AG10803 (cell line): ENCODE measurements at regions not wholly inside any gene's neighbourhood (a gene's known extent, or its start where the extent isn't known, plus 50 kb on each side); places are given as distances from the start of the nearest gene placed in this dataset.

ENCODE experiments used
- DNase-seq: peaks from one replicate; pipeline ENCODE4 v3.0.0; 2010; ENCODE audit warnings: low read depth
- H3K4me3 ChIP-seq: 2 replicates; pipeline ENCODE4 v1.5.1; 2011; ENCODE audit warnings: mild to moderate bottlenecking, low read length, control low read depth
- TF ChIP-seq, protein P1 (sequence below): conservative IDR thresholded peaks from 2 replicates; pipeline ENCODE4 v1.5.1; 2011; ENCODE audit warnings: mild to moderate bottlenecking, low read length, control low read depth, inconsistent platforms

DNA sequence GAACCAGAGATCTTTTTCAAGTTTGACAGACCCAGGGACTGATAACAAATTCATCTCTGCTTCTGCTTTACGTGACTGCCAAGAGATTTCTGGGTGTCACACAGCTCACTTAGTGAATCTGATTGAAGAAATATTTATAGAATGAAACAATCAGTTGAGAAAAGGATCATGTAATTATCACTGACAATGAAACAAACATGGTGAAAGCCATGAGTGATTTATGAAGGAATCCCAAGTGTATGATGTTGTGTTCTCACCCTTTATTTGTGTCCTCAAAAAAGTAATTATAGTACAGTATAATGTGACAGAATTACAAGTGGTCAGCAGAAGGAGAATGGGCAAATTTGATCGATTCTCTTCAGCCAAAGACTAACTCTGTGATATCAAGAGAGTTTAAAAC lies 177.3 kb downstream of the BMP4 start:
- no peak overlapping the region for H3K4me3 ChIP-seq
- TF ChIP-seq, protein P1, sequence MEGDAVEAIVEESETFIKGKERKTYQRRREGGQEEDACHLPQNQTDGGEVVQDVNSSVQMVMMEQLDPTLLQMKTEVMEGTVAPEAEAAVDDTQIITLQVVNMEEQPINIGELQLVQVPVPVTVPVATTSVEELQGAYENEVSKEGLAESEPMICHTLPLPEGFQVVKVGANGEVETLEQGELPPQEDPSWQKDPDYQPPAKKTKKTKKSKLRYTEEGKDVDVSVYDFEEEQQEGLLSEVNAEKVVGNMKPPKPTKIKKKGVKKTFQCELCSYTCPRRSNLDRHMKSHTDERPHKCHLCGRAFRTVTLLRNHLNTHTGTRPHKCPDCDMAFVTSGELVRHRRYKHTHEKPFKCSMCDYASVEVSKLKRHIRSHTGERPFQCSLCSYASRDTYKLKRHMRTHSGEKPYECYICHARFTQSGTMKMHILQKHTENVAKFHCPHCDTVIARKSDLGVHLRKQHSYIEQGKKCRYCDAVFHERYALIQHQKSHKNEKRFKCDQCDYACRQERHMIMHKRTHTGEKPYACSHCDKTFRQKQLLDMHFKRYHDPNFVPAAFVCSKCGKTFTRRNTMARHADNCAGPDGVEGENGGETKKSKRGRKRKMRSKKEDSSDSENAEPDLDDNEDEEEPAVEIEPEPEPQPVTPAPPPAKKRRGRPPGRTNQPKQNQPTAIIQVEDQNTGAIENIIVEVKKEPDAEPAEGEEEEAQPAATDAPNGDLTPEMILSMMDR: no peak
- no peak for DNase-seq

DNA sequence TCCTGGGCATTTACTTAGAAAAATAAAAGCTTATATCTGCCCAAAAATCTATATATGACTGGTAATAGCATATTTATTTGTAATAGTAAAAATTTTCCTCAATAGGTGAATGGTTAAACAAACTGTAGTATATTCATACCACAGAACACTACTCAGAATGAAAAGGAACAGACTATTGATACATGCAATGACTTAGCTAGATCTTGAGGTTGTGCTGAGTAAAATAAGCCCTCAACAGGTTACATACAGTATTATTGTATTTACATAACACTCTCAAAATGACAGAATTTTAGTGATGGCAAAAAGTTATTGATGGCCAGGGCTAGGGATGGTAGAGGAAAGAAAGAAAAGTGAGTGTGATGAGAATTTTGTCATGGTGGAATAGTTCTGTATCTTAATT lies 178.4 kb downstream of the BMP4 start:
- TF ChIP-seq, protein P1: no peak
- no peak for DNase-seq
- no peak overlapping the region for H3K4me3 ChIP-seq

DNA sequence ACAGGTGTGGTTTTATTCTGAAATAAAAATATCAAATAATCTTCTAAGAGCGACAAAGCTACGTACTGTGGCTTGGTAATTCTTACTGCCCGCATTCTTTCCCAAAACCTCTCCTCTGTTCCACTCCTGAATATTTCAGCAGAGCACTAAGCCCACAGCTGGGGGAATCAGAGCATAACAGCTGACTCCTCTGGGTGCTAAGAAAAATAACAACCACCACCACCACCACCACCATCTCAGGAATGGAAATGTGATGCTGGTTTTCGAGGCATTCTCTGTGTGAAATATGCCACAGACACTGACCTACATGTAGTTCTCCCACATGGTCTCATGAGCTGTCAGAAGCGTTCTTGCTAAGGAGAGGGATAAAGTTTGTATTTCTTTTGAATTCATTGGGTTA lies 183.7 kb downstream of the BMP4 start:
- TF ChIP-seq, protein P1: no peak
- H3K4me3 ChIP-seq: no peak overlapping the region
- DNase-seq: no peak

DNA sequence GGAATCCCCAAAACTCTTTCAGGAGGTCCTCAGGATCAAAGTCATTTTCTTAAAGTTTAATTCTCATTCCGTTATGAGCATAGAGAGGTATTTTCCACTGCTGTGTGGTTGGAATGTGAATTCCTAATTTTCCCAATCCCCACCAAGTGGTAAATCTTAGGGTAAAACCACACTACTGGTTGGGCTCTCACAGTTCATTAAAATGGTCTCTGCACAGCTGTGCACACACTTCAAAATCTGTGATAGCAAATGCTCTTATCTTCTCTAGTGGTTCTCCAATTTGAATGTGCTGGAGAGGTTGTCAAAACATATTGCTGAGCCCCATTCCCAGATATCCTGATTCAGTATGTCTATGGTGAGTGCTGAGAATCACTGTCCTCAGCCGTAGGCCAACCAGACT lies 189.1 kb downstream of the BMP4 start:
- no peak overlapping the region for H3K4me3 ChIP-seq
- DNase-seq: no peak
- TF ChIP-seq, protein P1: no peak

DNA sequence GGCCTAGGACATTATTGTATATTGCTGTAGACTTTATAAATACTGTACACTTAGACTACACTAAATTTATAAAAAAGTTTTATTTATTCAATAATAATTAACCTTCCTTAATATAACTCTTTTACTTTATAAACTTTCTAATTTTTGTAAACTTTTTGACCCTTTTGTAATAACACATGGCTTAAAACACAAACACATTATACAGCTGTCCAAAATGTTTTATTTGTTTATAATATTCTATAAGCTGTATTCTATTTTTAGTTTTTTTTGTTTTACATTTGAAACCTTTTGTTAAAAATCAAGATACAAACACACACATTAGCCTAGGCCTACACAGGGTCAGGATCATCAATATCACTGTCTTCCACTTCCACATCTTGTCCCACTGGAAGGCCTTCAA lies 190.0 kb downstream of the BMP4 start:
- H3K4me3 ChIP-seq: no peak overlapping the region

DNA sequence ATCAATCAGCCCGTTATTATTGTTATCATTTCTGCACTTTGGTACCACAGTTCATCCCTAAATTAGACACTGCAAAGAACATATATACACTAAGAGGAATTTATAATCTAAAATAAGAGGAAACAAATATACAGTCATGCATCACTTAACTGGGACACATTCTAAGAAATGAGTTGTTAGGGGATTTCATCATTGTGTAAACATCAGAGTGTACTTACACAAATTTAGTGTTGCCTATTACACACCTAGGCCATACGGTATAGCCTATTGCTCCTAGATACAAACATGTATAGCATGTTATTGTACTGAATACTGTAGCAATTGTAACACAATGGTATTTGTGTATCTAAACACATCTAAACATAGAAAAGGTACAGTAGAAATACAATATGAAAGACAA lies 190.5 kb downstream of the BMP4 start:
- TF ChIP-seq, protein P1: no peak
- H3K4me3 ChIP-seq: no peak overlapping the region
- DNase-seq: no peak

More for the DNA sequence above, 190.0 kb downstream of the BMP4 start:
- DNase-seq: no peak
- TF ChIP-seq, protein P1: no peak

DNA sequence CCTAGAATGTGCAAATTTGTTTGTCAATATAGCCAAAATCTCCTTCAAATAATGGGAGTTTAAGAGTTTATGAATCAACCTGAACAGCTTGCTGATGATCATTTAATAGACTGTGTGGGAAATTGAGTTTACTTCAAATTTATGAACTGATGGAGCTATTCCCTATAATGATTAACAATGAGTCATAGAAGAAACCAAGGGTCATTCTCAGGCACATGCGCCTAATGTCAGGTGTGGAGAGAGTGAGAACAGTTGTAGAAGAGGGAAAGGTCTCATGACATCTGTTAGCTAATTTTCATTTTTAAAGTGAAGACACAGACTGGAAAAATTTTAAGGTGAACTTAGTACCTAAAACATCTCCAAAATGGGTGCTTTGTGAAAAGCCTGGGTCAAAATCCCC lies 191.8 kb downstream of the BMP4 start:
- DNase-seq: no peak
- no peak overlapping the region for H3K4me3 ChIP-seq
- TF ChIP-seq, protein P1: no peak
